SK-N-SH treated with all-trans-retinoic acid at 6 μM for 48 hours (cell line): ENCODE measurements at regions not wholly inside any gene's neighbourhood (a gene's known extent, or its start where the extent isn't known, plus 50 kb on each side); places are given as distances from the start of the nearest gene placed in this dataset.

Experiments used
- ATAC-seq: fragments of 200-7000 bp; cut with Tn5 transposase; 3 replicates; pipeline ENCODE4 v1.9.1; 2020; ENCODE audit warnings: mild to moderate bottlenecking, moderate library complexity
- ARNTL ChIP-seq: fragments of 450-650 bp; formaldehyde crosslinking; IDR thresholded peaks from 2 replicates; pipeline ENCODE4 v1.5.0; 2020; ENCODE audit warnings: low read depth, mild to moderate bottlenecking, moderate library complexity, borderline replicate concordance
- CREB5 ChIP-seq: fragments of 250-450 bp; sonication (Bioruptor Pico); IDR thresholded peaks from 2 replicates; pipeline ENCODE4 v1.5.1; 2020; ENCODE audit warnings: low read depth, mild to moderate bottlenecking, moderate library complexity
- CSDC2 ChIP-seq: fragments of 250-450 bp; sonication (Bioruptor Pico); IDR thresholded peaks from 2 replicates; pipeline ENCODE4 v1.5.0; 2020; ENCODE audit warnings: mild to moderate bottlenecking, moderate library complexity
- CSRNP3 ChIP-seq: fragments of 250-450 bp; sonication (Bioruptor Pico); IDR thresholded peaks from 2 replicates; pipeline ENCODE4 v1.5.1; 2021; ENCODE audit warnings: mild to moderate bottlenecking, moderate library complexity
- ESRRG ChIP-seq: fragments of 250-450 bp; sonication (Bioruptor Pico); IDR thresholded peaks from 2 replicates; pipeline ENCODE4 v1.6.1; 2021; ENCODE audit warnings: mild to moderate bottlenecking
- ISL1 ChIP-seq: fragments of 250-450 bp; sonication (Bioruptor Pico); IDR thresholded peaks from 2 replicates; pipeline ENCODE4 v2.1.2; 2022; ENCODE audit warnings: mild to moderate bottlenecking, moderate library complexity
- PATZ1 ChIP-seq: fragments of 250-450 bp; sonication (Bioruptor Pico); IDR thresholded peaks from 2 replicates; pipeline ENCODE4 v1.8.0; 2020; ENCODE audit warnings: mild to moderate bottlenecking, moderate library complexity, borderline replicate concordance
- POU6F1 ChIP-seq: fragments of 250-450 bp; sonication (Bioruptor Pico); IDR thresholded peaks from 2 replicates; pipeline ENCODE4 v1.8.0; 2021; ENCODE audit warnings: low read depth, mild to moderate bottlenecking, moderate library complexity, borderline replicate concordance
- PPARA ChIP-seq: fragments of 250-450 bp; sonication (Bioruptor Pico); IDR thresholded peaks from 2 replicates; pipeline ENCODE4 v1.5.0; 2020; ENCODE audit warnings: mild to moderate bottlenecking, borderline replicate concordance
- RARB ChIP-seq: fragments of 250-450 bp; sonication (Bioruptor Pico); IDR thresholded peaks from 2 replicates; pipeline ENCODE4 v1.8.0; 2021; ENCODE audit warnings: mild to moderate bottlenecking, moderate library complexity
- SNAI2 ChIP-seq: fragments of 250-450 bp; sonication (Bioruptor Pico); IDR thresholded peaks from 2 replicates; pipeline ENCODE4 v1.5.0; 2020; ENCODE audit warnings: mild to moderate bottlenecking, moderate library complexity
- TOX ChIP-seq: fragments of 250-450 bp; sonication (Bioruptor Pico); IDR thresholded peaks from 2 replicates; pipeline ENCODE4 v1.8.0; 2021; ENCODE audit warnings: mild to moderate bottlenecking, moderate library complexity, borderline replicate concordance
- ZC3H10 ChIP-seq: fragments of 250-450 bp; sonication (Bioruptor Pico); IDR thresholded peaks from 2 replicates; pipeline ENCODE4 v1.5.1; 2021; ENCODE audit warnings: mild to moderate bottlenecking, moderate library complexity
- ZFP3 ChIP-seq: fragments of 250-450 bp; sonication (Bioruptor Pico); IDR thresholded peaks from 2 replicates; pipeline ENCODE4 v1.5.0; 2020; ENCODE audit warnings: mild to moderate bottlenecking, moderate library complexity
- ZFP30 ChIP-seq: fragments of 450-650 bp; formaldehyde crosslinking; IDR thresholded peaks from 2 replicates; pipeline ENCODE4 v1.5.0; 2022; ENCODE audit warnings: mild to moderate bottlenecking, moderate library complexity
- ZNF565 ChIP-seq: fragments of 450-650 bp; formaldehyde crosslinking; conservative IDR thresholded peaks from 2 replicates; pipeline ENCODE4 v1.5.0; 2020; ENCODE audit warnings: low read depth, mild to moderate bottlenecking, moderate library complexity
- ZNF70 ChIP-seq: fragments of 450-650 bp; formaldehyde crosslinking; IDR thresholded peaks from 2 replicates; pipeline ENCODE4 v1.5.0; 2020; ENCODE audit warnings: mild to moderate bottlenecking, moderate library complexity
- ZNF8 ChIP-seq: fragments of 450-650 bp; formaldehyde crosslinking; IDR thresholded peaks from 2 replicates; pipeline ENCODE4 v1.5.0; 2020; ENCODE audit warnings: mild to moderate bottlenecking, moderate library complexity

GRCh38 chr10:76786504-76787072 lies 851.0 kb downstream of the KCNMA1 start (continued):
- TF ChIP-seq CSRNP3 (CRISPR knock-in tag) (no peak), PATZ1 (CRISPR knock-in tag) (no peak), ZFP3 (no peak), ISL1 (CRISPR knock-in tag) (no peak), ZNF70 (CRISPR knock-in tag) (no peak), TOX (CRISPR knock-in tag) (no peak), POU6F1 (CRISPR knock-in tag) (no peak), ESRRG (CRISPR knock-in tag) (no peak), ZFP30 (CRISPR knock-in tag) (no peak)

GRCh38 chr10:76784076-76784475 lies 853.5 kb downstream of the KCNMA1 start:
- no peak for ATAC-seq
- TF ChIP-seq ZNF70 (CRISPR knock-in tag) (no peak), PPARA (CRISPR knock-in tag) (no peak), RARB (CRISPR knock-in tag) (no peak), ISL1 (CRISPR knock-in tag) (no peak), CSRNP3 (CRISPR knock-in tag) (no peak), ZNF565 (CRISPR knock-in tag) (no peak), ZNF8 (no peak), ZC3H10 (CRISPR knock-in tag) (no peak), ZFP3 (no peak), ARNTL (CRISPR knock-in tag) (no peak), CREB5 (CRISPR knock-in tag) (no peak), PATZ1 (CRISPR knock-in tag) (no peak), CSDC2 (CRISPR knock-in tag) (no peak), TOX (CRISPR knock-in tag) (no peak), SNAI2 (CRISPR knock-in tag) (no peak), ESRRG (CRISPR knock-in tag) (no peak), ZFP30 (CRISPR knock-in tag) (no peak), POU6F1 (CRISPR knock-in tag) (no peak)
